ENCODE measurements at regions not wholly inside any gene's neighbourhood (a gene's known extent, or its start where the extent isn't known, plus 50 kb on each side); places are given as distances from the start of the nearest gene placed in this dataset.

DNA sequence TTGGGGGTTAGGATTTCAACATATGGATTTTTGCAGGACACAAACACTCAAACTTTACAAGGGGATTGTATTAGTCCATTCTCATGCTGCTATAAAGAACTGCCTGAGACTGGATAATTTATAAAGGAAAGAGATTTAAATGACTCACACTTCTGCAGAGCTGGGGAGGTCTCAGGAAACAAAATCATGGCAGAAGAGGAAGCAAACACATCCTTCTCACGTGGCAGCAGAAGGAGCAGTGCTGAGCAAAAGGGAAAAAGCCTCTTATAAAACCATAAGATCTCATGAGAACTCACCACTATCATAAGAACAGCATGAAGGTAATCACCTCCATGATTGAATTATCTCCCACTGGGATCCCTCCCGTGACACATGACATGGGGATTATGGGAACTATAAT lies 1183.1 kb downstream of the ZPLD1 start:
- DNase-seq (ENCODE audit: low read depth) = peak; percentile 20

DNA sequence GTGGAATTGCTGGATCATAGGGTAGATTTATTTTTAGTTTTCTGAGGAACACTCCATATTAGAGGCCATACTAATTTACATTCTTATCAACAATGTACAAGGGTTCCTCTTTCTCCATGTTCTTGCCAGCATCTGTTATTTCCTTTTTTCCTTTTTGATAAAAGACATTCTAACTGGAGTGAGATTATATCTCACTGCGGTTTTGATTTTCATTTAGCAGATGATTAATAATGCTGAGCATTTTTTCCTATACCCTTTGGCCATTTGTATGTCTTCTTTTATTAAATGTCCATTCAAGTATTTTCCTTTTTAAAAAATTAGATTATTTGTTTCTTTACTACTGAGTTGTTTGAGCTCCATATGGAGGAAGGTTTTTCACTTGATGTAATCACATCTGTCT lies 1189.5 kb downstream of the ZPLD1 start:
- DNase-seq (ENCODE audit: low read depth) = no peak

DNA sequence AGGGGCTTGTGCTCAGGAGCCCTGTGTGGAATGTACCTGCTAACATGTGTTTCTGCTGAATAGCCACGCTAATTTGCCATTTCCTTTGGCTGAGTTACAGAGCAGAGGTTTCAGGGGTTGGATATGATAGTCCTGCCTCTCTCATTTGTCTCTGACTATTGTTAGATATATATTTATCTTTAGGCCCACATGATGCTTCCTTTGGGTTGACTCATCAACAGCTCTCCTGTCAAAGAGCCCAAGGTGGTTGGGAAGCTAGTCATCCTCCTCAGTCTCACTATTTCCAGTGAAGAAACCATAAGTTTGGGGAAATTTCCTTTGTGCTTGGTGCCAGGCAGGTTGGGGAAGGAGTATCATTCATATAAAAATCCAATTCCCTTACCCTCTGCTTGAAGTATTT lies 1194.6 kb downstream of the ZPLD1 start:
- no peak for DNase-seq (ENCODE audit: low read depth)

DNA sequence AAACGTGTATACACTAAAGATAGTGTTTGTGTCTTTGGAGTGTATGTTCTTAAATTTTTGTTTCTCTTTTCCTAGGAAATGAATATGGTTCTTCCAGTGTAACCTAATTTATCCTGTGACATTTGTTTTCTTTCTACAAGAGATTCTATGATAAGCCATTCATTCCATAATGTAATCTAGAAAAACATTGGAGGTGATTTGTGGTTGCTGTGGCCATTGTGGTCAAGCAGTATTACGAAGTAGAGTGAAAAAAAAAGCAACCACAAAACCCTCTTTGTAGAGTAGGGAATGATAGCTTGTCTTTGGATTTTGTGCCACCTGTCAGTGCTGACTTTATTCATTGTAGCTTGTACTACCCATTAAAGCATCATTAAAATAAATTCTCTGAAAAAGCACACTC lies 1209.6 kb downstream of the ZPLD1 start:
- peak; percentile 18 for DNase-seq (ENCODE audit: low read depth)

DNA sequence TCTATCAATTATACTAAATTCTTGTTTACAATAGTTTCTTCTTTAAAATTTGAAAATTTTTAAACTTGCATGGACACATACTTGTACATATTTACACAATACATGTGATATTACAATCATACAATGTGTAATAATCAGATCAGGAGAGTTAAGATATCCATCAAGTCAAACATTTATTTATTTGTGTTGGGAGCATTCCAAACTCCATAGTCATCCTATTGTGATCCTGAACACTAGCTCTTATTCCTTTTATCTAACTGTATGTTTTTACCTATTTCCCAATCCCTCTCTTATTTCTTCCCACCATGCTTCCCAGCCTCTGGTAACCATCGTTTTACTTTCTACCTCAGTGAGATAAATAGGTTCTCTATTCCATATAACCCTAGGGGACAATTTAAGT lies 1219.2 kb downstream of the ZPLD1 start:
- peak; percentile 7 for DNase-seq (ENCODE audit: low read depth)

DNA sequence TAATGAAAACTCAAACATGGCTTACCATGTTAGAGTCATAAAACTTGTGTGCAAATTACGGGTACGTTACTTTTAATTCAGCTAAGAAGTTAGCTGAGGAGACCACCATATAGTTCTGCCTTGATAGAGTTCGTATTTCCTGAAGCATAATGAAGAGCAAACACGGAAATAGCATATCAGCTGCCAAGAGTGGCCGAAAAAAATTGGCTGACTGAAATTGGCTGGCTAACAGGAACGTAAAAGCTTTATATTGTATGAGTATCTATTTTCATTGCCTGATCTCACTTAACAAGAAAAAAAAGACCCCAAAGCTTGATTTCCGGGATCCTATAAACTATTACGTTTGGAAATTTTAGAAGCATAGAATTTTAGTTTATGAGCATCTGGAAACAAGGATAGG lies 1222.9 kb downstream of the ZPLD1 start:
- no peak for DNase-seq (ENCODE audit: low read depth)

DNA sequence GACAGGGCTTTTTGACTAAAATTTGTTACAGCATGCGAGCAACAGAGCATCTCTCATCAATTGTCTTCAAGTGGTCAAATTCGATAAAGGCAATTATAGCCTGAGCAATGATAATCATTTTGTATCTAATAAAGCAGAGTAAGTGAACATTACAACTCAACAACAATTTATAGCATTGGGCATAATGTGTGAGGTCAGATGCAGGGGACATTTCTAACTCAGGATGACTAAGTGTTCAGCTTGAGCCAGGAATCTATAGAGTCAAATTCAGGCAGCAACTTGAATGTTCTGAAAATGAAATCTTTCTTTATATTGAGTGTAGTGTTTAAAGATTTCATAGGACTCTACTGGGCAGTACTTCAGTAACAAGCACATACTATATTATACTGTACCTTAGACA lies 1226.0 kb downstream of the ZPLD1 start:
- no peak for DNase-seq (ENCODE audit: low read depth)

DNA sequence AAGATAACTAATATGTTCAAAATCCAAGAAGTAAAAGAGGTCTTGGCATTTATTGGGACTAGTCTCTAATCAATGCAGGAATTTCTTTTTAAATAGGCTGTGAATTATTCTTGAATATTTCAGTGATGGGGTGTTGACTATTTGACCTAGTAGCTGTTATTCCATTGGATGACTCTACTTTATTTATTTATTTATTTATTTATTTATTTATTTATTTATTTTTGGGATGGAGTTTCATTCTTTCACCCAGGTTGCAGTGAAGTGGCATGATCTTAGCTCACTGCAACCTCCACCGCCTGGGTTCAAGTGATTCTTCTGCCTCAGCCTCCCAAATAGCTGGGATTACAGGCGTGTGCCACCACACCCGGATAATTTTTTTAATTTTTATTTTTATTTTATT lies 1227.8 kb downstream of the ZPLD1 start:
- DNase-seq (ENCODE audit: low read depth) = no peak

DNA sequence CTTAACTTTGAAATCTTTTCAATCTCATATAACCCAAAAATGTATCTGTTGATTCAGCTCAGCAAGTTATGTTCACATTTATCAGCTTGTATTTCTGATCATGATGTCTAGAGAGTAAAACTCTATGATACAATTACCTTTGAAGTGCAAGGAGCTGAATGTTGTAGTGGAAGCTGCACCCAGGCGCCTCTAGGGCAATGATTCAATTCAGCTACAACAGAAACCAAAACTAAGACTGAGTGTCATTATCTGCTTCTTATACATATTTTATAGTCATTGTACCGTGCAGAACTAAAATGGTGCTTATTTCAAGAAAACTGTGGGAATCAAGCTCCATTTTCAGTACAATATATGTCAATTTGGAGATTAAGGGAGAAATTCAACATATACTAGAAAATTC lies 1237.5 kb downstream of the ZPLD1 start:
- DNase-seq (ENCODE audit: low read depth) = peak; percentile 8

DNA sequence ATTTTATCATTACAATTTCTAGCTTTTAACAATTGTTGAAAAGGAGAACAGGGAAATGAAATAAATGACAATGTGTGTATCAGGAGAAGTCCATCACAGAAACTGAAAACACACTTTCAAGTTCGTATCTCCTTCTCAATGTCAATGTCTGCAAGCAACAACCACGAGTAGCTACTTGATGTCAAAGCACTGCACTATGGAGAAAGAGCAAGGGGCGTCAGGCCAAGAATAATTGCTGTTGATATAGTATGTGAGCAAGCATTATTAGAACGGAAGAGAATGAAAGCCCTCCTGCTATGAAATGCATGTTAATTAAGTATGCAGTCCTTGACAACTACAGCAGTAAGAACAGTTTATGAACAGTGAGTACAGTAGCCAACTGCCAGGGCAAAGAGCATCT lies 1250.1 kb downstream of the ZPLD1 start:
- no peak for DNase-seq (ENCODE audit: low read depth)

DNA sequence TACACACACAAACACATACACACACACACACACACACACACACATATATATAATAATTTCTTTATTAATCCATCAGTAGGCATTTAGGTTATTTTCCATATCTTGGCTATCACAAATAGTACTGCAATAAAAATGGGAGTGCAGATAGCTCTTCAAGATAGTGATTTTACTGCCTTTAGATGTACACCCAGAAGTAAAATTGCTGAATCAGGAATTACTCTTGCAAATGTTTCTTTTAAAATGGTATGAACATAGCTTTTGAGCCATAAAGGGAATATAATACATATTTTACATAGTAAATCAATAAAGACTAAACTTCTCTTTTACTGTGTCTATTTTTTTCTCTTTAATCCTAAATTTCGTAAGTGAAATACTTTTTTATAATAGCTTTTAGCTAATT lies 1251.1 kb downstream of the ZPLD1 start:
- DNase-seq (ENCODE audit: low read depth) = no peak

DNA sequence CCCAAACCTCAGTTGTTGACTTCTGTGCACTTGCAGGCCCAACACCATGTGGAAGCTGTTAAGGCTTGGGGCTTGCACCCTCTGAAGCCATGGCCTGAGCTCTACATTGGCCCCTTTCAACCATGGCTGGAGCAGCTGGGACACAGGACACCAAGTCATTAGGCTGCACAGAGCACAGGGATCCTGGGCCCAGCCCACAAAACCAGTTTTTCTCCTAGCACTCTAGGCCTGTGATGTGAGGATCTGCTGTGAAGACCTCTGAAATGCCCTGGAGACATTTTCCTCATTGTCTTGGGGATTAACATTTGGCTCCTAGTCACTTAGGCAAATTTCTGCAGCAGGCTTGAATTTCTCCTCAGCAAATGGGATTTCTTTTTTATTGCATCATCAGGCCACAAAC lies 1255.7 kb downstream of the ZPLD1 start:
- no peak for DNase-seq (ENCODE audit: low read depth)

DNA sequence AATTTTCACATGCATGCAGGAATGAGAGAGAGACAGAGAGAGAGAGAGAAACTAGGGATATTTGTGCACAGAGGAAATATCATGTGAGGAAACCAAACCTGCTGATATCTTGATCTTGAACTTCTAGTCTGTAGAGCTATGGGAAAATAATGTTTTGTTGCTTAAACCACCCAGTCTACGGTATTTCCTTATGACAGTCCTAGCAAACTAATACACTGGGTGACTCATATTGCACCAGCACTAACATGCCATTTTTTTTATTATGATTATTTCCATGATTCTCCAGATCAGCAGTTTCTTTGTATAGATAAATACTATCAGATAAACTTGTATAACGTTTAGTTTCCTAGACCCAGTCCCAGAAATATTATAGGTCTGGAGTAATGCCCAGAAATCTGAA lies 1259.0 kb downstream of the ZPLD1 start:
- DNase-seq (ENCODE audit: low read depth) = no peak

DNA sequence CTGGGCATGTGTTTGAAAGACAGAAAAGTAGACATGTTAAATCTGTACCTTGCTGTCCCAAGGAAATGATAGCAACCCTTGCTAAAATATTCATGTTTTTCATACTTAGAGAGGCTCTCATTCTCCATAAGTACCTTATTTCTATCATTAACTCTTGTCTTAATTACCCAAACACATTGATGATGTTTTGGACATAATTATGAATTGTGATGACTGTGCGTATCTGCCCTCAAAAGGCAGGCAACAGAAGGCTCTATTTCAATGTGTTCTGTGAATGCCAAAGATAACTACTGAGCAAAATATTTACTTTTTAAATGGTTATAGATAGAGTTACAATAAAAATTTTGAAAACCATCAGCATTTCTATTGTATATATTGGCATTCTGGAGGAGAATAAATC lies 1263.8 kb downstream of the ZPLD1 start:
- no peak for DNase-seq (ENCODE audit: low read depth)

DNA sequence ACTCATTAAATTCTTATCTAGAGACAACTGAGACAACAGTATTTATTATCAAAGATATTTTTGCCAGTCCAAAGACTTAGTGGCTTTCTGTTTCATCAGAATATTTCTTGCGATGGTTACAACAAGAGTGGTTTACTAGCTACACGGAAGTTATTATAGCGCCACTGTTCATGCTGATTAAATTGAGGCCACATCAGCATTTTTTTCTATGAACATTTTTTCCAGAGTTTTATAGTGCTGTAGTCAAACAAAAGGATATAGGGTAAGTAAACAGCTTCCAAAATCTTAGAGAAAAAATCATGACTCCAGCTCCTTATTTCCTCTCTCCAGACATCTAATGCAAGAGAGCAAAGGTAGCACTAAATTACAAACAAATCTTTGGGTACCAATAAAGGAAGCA lies 1264.4 kb downstream of the ZPLD1 start:
- no peak for DNase-seq (ENCODE audit: low read depth)

DNA sequence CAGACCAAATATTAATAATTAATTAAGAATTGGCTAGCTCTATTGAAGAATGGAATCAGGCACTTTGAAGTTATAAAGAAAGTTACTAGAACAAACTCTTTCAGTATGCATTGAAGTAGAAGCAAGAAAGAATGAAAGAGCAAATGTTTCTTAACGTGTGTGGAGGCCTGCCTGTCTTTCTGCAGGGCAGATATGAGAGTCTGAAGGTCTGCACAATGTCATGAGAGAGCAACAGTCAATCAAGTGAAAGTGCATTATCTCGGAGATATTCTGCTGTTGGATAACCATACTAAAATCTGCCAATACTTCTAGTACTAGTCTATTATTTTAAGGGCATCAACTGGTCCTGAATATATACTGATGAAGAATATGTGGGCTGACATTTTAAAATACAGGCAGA lies 1270.8 kb downstream of the ZPLD1 start:
- DNase-seq (ENCODE audit: low read depth) = no peak

DNA sequence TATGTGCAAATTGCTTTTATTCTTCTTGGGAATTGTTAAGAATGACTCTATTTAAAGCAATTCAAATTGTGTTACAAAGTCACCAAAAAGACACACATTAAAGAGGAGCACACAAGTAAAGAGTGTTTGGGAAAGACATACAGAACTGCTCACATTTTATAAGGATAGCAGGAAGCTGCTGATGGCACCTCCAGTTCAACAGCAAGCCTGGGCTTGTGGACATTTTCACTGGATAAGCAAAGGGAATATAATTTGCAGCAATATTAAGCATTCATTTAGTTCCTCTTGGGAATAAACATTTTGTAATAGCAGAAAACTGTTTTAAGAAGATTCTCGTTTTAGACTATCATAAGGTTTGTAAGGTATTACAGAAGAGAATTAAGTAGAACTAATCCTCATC lies 1271.9 kb downstream of the ZPLD1 start:
- DNase-seq (ENCODE audit: low read depth) = no peak

DNA sequence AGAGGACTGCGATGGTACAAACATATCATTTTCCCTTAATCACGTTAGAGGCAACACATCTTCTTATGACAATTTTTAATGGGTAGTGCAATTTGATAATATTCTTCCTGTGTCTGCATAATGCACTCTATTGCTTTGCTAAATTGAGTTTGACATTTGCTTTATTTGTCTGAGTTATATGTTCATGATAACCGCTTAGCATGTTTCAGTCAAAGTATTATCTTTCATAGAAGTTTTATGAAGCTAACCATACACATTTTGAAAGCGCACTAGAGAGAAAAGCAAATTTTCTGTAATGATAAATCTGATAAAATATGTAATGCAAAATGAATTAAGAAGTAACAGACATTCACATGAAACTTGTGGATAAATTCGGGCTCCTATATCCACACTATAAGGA lies 1276.9 kb downstream of the ZPLD1 start:
- no peak for DNase-seq (ENCODE audit: low read depth)

DNA sequence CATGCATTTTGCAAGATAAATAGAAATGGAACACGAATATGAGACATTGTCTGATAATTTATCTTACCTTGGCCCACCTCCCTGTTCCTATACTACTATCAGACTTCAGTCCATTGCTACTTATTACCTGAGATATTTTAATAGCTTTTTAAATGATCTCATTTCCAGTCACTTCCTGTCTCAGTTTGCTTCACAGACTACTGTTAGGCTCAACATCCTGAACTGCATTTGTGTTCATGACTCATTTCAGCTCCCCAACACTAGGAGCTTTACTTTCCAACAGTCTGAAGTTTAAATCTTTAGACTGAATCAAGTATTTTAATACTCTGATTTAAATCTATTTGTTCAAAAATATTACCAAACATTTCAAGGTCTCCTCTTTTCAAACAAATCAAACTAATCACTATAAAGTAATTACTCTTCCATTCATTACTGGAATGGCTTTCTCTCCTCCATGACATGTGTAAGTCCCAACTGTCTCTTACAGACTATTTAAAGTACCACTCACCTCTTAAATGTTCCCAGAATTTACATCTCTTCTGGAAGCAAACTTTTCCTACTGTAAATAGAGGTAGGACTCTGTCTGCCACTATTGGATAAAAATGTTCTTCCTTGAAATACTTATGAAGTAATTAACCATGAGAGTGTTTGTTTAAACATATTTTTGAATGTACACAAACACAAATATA lies 1277.6 kb downstream of the ZPLD1 start:
- DNase-seq (ENCODE audit: low read depth) = peak; percentile 82

DNA sequence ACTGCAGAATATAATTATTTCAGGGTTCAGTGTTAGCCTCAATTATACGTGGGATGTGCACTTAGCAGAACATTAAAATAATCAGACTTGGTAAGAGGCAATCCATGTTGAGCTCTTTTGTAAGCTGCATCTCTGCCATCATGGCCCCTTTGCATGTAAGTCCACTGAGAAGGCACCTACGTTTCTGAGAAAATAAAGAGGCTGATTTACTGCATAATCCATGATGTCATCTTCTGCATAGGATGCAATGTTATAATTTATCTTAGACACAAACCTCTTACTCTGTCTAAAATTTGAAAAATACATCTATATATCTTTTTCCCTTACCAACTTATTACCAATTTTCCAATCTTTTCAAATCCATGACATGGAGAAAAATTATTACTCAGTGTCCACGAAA lies 1294.7 kb downstream of the ZPLD1 start:
- DNase-seq (ENCODE audit: low read depth) = no peak

DNA sequence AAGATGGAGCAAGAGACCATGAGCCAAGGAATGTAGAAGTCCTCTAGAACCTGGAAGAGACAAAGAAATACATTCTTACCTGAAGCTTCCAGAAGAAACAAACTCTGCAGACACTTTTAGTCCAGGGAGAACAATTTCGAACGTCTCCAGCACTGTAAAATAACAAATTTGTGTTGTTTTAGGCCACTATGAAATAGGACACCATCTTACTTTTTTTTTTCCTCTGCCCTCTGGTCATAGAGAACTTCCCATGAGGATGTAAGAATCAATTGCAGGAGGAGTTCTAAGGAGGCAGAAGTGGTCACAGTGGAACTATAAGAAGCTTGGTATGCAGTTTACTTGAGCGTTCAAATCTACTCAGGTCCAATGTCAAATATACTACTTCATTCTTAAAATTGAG lies 1295.9 kb downstream of the ZPLD1 start:
- no peak for DNase-seq (ENCODE audit: low read depth)

DNA sequence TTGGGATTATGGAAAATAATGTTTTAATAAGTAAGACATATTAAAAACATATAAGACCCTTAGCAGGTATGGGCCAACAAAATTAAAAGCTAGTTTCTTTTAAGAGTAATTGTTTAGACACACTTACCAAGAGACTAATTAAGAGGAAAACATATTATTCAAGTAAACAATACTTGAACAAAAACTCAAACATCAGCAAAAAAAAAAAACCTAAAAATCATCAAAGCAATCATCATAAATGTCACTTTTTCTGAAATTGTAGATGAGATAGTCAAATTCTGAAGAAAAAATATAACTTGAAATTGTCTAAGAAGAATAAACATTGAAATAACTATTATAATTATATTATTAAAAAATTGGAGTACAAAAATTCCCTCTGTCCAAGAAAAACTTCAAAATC lies 1318.2 kb downstream of the ZPLD1 start:
- DNase-seq (ENCODE audit: low read depth) = no peak

DNA sequence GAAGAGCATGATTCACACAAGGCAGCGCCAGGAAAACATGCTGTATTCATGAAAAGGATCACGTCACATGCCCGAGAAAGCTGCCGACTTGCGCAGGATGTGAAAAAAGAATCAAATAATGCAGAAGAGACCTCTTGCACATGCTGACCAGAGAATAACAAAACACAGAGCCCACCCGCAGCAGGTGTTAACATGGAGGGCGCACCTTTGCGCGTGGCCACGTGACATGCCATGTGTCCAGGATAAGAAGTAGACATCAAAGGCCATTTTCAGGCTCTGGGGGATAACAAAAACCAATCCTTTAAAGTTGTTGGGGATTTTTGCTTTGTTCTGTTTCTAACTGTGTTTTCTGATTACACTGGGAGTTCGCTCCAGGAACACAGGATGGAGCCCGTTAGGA lies 1332.8 kb downstream of the ZPLD1 start:
- DNase-seq (ENCODE audit: low read depth) = no peak

DNA sequence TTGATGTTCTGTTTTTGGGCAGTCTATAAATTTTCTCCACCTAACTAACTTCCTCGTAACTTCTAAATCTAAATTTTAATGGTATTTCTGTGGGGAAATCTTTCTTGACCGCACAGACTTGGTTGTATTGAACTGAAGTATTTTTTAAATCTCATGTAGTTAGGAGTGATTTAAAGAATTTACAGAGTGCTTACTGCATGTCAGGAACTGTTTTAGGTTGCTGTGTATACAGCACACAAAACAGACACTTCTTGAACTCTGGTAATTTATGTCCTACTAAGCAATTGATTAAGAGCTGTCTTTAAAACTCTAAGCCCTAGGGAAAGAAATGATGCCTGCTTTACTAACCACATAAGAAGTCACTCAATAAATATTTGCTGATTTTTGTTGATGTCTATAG lies 1350.2 kb downstream of the ZPLD1 start:
- no peak for DNase-seq (ENCODE audit: low read depth)

DNA sequence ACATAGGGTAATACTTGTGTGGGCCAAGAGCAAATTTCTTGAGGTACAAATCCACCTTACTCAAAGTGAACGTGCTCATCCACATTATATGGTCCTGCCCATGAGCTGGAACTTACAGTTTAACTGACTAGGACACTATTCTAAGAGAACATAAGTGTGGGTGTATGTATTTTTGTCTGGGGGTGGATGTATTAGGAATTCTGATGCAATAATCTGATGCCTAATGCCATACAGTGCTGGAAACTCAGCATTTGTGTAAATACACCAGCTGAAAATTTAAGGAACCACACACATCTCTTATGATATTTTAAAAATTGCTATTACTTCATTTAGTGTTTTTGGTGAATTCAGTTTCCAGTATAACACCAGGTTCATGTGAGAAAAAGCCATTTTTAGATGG lies 1350.7 kb downstream of the ZPLD1 start:
- no peak for DNase-seq (ENCODE audit: low read depth)
